Cerebellar cortex (tissue), 1 donor: ENCODE measurements at regions not wholly inside any gene's neighbourhood (a gene's known extent, or its start where the extent isn't known, plus 50 kb on each side); places are given as distances from the start of the nearest gene placed in this dataset.

Experiments used
- DNase-seq: peaks from one replicate; pipeline ENCODE4 v3.0.0-alpha.2; 2015; ENCODE audit warnings: low spot score

GRCh38 chr2:144578099-144578498, 58.2 kb upstream of the ZEB2 start:
- no peak for DNase-seq

- DNase-seq = no peak
Measured at GRCh38 chr2:144572977-144573376, 53.1 kb upstream of the ZEB2 start.

GRCh38 chr2:144571770-144572169, 51.9 kb upstream of the ZEB2 start:
- DNase-seq = no peak

- no peak for DNase-seq
Measured at GRCh38 chr2:144570566-144570965, 50.6 kb upstream of the ZEB2 start.
